GM23338 (cell line): ENCODE measurements at regions not wholly inside any gene's neighbourhood (a gene's known extent, or its start where the extent isn't known, plus 50 kb on each side); places are given as distances from the start of the nearest gene placed in this dataset.

ENCODE experiments used
- ATAC-seq: fragments of 200-7000 bp; cut with Tn5 transposase; 3 replicates; pipeline ENCODE4 v1.9.1; 2020
- DNase-seq: peaks from one replicate; pipeline ENCODE4 v3.0.0-alpha.2; 2015; ENCODE audit warnings: low spot score
- H2AFZ ChIP-seq: fragments of 200-600 bp; sonication (generic); 2 replicates; pipeline ENCODE4 v1.8.0; 2016; ENCODE audit warnings: antibody characterized with exemption, mild to moderate bottlenecking, moderate library complexity
- H3F3A ChIP-seq: fragments of 200-600 bp; sonication (generic); replicated peaks from 2 replicates; pipeline ENCODE4 v1.8.0; 2017; ENCODE audit warnings: antibody characterized with exemption, mixed run types, low read depth
- H3K27ac ChIP-seq: fragments of 200-600 bp; sonication (generic); 2 replicates; pipeline ENCODE4 v1.6.1; 2016; ENCODE audit warnings: low read depth
- H3K27me3 ChIP-seq: fragments of 200-600 bp; sonication (generic); 2 replicates; pipeline ENCODE4 v1.8.0; 2016; ENCODE audit warnings: mild to moderate bottlenecking, mixed run types, moderate library complexity; ENCODE audit not compliant: insufficient read depth
- H3K36me3 ChIP-seq: fragments of 200-600 bp; sonication (generic); 2 replicates; pipeline ENCODE4 v1.8.0; 2016; ENCODE audit warnings: mild to moderate bottlenecking; ENCODE audit not compliant: insufficient read depth
- H3K4me1 ChIP-seq: fragments of 200-600 bp; sonication (generic); 2 replicates; pipeline ENCODE4 v1.8.0; 2016; ENCODE audit warnings: mild to moderate bottlenecking, moderate library complexity; ENCODE audit not compliant: insufficient read depth
- H3K4me2 ChIP-seq: fragments of 200-600 bp; sonication (generic); 2 replicates; pipeline ENCODE4 v1.7.1; 2017; ENCODE audit warnings: mixed run types
- H3K4me3 ChIP-seq: fragments of 200-600 bp; sonication (generic); 2 replicates; pipeline ENCODE4 v1.6.1; 2016; ENCODE audit warnings: mixed run types
- H3K79me2 ChIP-seq: fragments of 200-600 bp; sonication (generic); replicated peaks from 2 replicates; pipeline ENCODE4 v1.8.0; 2017; ENCODE audit warnings: mild to moderate bottlenecking; ENCODE audit not compliant: insufficient read depth
- H3K9me2 ChIP-seq: fragments of 200-600 bp; sonication (generic); 2 replicates; pipeline ENCODE4 v1.8.0; 2017; ENCODE audit not compliant: insufficient read depth
- H4K20me1 ChIP-seq: fragments of 200-600 bp; sonication (generic); replicated peaks from 2 replicates; pipeline ENCODE4 v1.8.0; 2017; ENCODE audit warnings: mild to moderate bottlenecking; ENCODE audit not compliant: insufficient read depth
- H3K27ac Mint-ChIP-seq: 2 replicates; pipeline ENCODE4 v1.8.0; 2020; ENCODE audit warnings: inconsistent platforms, mild to moderate bottlenecking, moderate library complexity, mixed read lengths
- H3K27me3 Mint-ChIP-seq: 3 replicates; pipeline ENCODE4 v1.8.0; 2022; ENCODE audit warnings: low read depth, mild to moderate bottlenecking, moderate library complexity, mixed read lengths, inconsistent platforms; ENCODE audit not compliant: insufficient read depth, poor library complexity
- H3K36me3 Mint-ChIP-seq: 3 replicates; pipeline ENCODE4 v1.8.0; 2021; ENCODE audit warnings: low read depth, mild to moderate bottlenecking, inconsistent platforms, moderate library complexity, mixed read lengths
- H3K4me1 Mint-ChIP-seq: 3 replicates; pipeline ENCODE4 v1.8.0; 2020; ENCODE audit warnings: mild to moderate bottlenecking, inconsistent platforms, mixed read lengths
- H3K4me3 Mint-ChIP-seq: 3 replicates; pipeline ENCODE4 v1.8.0; 2021; ENCODE audit warnings: moderate library complexity, mild to moderate bottlenecking, inconsistent platforms, mixed read lengths
- H3K9me3 Mint-ChIP-seq: 3 replicates; pipeline ENCODE4 v1.8.0; 2020; ENCODE audit warnings: moderate library complexity, mild to moderate bottlenecking, inconsistent platforms, mixed read lengths
- CREB1 ChIP-seq: fragments of 250-450 bp; sonication (Bioruptor Pico); IDR thresholded peaks from 2 replicates; pipeline ENCODE4 v1.5.0; 2020; ENCODE audit warnings: low read depth, mild to moderate bottlenecking, moderate library complexity
- EZH2 ChIP-seq: fragments of 200-600 bp; sonication (generic); IDR thresholded peaks from one replicate; pipeline ENCODE4 v1.8.0; 2017; ENCODE audit warnings: antibody characterized with exemption, mild to moderate bottlenecking, low read depth; ENCODE audit not compliant: unreplicated experiment
- EZH2phosphoT487 ChIP-seq: fragments of 200-600 bp; sonication (generic); IDR thresholded peaks from one replicate; pipeline ENCODE4 v1.8.1; 2018; ENCODE audit warnings: antibody characterized with exemption; ENCODE audit not compliant: unreplicated experiment
- JUNB ChIP-seq: IDR thresholded peaks from one replicate; pipeline ENCODE4 v1.6.1; 2016; ENCODE audit warnings: antibody characterized with exemption; ENCODE audit not compliant: unreplicated experiment
- NANOG ChIP-seq: IDR thresholded peaks from 2 replicates; pipeline ENCODE4 v1.6.1; 2016; ENCODE audit warnings: antibody characterized with exemption, borderline replicate concordance
- POLR2AphosphoS5 ChIP-seq: IDR thresholded peaks from 2 replicates; pipeline ENCODE4 v1.6.1; 2016; ENCODE audit warnings: antibody characterized with exemption, low read depth
- STAT1 ChIP-seq: IDR thresholded peaks from one replicate; pipeline ENCODE4 v1.6.1; 2016; ENCODE audit warnings: antibody characterized with exemption; ENCODE audit not compliant: unreplicated experiment
- ZNF114 ChIP-seq: fragments of 250-450 bp; sonication (Bioruptor Pico); IDR thresholded peaks from 2 replicates; pipeline ENCODE4 v1.5.0; 2020; ENCODE audit warnings: mild to moderate bottlenecking, moderate library complexity
- ZNF331 ChIP-seq: fragments of 250-450 bp; sonication (Bioruptor Pico); IDR thresholded peaks from 2 replicates; pipeline ENCODE4 v1.5.0; 2020; ENCODE audit warnings: low read depth, mild to moderate bottlenecking, moderate library complexity
- TF ChIP-seq, protein P1 (sequence below): IDR thresholded peaks from 2 replicates; pipeline ENCODE4 v1.6.1; 2016; ENCODE audit warnings: antibody characterized with exemption
- TF ChIP-seq, protein P2 (sequence below): IDR thresholded peaks from one replicate; pipeline ENCODE4 v1.6.1; 2018; ENCODE audit warnings: antibody characterized with exemption; ENCODE audit not compliant: unreplicated experiment
- TF ChIP-seq, protein P3 (sequence below): fragments of 250-450 bp; sonication (Bioruptor Pico); IDR thresholded peaks from 2 replicates; pipeline ENCODE4 v1.5.0; 2020; ENCODE audit warnings: mild to moderate bottlenecking, moderate library complexity
- TF ChIP-seq, protein P4 (sequence below), 2 experiments: fragments of 200-600 bp in 1 of 2; sonication (generic) in 1 of 2; conservative IDR thresholded peaks; 2 replicates each; pipeline versions ENCODE4 v1.5.1 to v1.6.1; 2016 to 2017; ENCODE audit warnings: antibody characterized with exemption in 2 of 2, low read depth in 2 of 2, mild to moderate bottlenecking in 2 of 2, moderate library complexity in 1 of 2

DNA sequence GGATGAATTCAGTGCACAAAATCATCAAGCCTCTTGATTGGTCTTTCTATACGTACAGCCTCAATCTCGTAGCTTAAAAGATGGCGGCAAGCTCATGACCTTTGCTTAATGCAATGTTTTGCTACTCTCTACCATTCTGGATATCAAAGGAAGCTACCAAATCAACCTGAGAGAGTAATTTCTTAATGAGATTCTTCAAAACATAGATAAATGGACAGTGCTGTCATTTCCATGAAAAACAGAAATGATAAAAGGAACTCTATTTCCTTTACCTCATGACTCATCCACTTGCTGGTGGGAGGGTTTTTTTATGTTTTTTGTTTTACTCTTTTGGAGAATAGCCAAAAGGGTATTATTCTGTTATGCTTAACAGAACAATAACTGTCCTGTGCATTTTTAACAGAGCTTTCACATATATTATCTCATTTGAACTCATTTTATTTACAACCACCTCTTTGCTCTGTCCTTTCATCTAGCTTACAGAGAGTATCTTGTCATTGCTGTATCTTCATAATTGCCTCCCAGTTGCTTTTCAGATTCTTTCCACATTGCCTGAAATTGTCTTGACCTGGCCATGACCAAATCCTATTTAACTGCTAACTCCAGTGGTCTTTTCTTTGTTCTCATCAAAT lies 138.6 kb upstream of the GPR101 start:
- ATAC-seq: no peak
- no peak overlapping the region for H3K4me3 Mint-ChIP-seq
- Histone ChIP-seq H4K20me1 (no peaks in the 10 kb centered on the region), H3K4me3 (no peak overlapping the region), H2AFZ (no peak overlapping the region), H3K36me3 (no peaks in the 10 kb centered on the region), H3K27ac (no peak overlapping the region), H3K27me3 (no peaks in the 10 kb centered on the region), H3K4me2 (no peak overlapping the region), H3K79me2 (no peaks in the 10 kb centered on the region), H3K4me1 (no peaks in the 10 kb centered on the region), H3K9me2 (no peaks in the 10 kb centered on the region), H3F3A (no peaks in the 10 kb centered on the region)
- no peaks in the 10 kb centered on the region for H3K27me3 Mint-ChIP-seq
- TF ChIP-seq EZH2phosphoT487 (no peak), STAT1 (no peak), ZNF331 (CRISPR knock-in tag) (no peak), EZH2 (no peak), JUNB (no peak), ZNF114 (CRISPR knock-in tag) (no peak), POLR2AphosphoS5 (no peak), NANOG (no peak), CREB1 (no peak)
- TF ChIP-seq, protein P1, sequence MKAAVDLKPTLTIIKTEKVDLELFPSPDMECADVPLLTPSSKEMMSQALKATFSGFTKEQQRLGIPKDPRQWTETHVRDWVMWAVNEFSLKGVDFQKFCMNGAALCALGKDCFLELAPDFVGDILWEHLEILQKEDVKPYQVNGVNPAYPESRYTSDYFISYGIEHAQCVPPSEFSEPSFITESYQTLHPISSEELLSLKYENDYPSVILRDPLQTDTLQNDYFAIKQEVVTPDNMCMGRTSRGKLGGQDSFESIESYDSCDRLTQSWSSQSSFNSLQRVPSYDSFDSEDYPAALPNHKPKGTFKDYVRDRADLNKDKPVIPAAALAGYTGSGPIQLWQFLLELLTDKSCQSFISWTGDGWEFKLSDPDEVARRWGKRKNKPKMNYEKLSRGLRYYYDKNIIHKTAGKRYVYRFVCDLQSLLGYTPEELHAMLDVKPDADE: no peak
- TF ChIP-seq, protein P2, sequence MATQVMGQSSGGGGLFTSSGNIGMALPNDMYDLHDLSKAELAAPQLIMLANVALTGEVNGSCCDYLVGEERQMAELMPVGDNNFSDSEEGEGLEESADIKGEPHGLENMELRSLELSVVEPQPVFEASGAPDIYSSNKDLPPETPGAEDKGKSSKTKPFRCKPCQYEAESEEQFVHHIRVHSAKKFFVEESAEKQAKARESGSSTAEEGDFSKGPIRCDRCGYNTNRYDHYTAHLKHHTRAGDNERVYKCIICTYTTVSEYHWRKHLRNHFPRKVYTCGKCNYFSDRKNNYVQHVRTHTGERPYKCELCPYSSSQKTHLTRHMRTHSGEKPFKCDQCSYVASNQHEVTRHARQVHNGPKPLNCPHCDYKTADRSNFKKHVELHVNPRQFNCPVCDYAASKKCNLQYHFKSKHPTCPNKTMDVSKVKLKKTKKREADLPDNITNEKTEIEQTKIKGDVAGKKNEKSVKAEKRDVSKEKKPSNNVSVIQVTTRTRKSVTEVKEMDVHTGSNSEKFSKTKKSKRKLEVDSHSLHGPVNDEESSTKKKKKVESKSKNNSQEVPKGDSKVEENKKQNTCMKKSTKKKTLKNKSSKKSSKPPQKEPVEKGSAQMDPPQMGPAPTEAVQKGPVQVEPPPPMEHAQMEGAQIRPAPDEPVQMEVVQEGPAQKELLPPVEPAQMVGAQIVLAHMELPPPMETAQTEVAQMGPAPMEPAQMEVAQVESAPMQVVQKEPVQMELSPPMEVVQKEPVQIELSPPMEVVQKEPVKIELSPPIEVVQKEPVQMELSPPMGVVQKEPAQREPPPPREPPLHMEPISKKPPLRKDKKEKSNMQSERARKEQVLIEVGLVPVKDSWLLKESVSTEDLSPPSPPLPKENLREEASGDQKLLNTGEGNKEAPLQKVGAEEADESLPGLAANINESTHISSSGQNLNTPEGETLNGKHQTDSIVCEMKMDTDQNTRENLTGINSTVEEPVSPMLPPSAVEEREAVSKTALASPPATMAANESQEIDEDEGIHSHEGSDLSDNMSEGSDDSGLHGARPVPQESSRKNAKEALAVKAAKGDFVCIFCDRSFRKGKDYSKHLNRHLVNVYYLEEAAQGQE: no peak
- TF ChIP-seq, protein P3, sequence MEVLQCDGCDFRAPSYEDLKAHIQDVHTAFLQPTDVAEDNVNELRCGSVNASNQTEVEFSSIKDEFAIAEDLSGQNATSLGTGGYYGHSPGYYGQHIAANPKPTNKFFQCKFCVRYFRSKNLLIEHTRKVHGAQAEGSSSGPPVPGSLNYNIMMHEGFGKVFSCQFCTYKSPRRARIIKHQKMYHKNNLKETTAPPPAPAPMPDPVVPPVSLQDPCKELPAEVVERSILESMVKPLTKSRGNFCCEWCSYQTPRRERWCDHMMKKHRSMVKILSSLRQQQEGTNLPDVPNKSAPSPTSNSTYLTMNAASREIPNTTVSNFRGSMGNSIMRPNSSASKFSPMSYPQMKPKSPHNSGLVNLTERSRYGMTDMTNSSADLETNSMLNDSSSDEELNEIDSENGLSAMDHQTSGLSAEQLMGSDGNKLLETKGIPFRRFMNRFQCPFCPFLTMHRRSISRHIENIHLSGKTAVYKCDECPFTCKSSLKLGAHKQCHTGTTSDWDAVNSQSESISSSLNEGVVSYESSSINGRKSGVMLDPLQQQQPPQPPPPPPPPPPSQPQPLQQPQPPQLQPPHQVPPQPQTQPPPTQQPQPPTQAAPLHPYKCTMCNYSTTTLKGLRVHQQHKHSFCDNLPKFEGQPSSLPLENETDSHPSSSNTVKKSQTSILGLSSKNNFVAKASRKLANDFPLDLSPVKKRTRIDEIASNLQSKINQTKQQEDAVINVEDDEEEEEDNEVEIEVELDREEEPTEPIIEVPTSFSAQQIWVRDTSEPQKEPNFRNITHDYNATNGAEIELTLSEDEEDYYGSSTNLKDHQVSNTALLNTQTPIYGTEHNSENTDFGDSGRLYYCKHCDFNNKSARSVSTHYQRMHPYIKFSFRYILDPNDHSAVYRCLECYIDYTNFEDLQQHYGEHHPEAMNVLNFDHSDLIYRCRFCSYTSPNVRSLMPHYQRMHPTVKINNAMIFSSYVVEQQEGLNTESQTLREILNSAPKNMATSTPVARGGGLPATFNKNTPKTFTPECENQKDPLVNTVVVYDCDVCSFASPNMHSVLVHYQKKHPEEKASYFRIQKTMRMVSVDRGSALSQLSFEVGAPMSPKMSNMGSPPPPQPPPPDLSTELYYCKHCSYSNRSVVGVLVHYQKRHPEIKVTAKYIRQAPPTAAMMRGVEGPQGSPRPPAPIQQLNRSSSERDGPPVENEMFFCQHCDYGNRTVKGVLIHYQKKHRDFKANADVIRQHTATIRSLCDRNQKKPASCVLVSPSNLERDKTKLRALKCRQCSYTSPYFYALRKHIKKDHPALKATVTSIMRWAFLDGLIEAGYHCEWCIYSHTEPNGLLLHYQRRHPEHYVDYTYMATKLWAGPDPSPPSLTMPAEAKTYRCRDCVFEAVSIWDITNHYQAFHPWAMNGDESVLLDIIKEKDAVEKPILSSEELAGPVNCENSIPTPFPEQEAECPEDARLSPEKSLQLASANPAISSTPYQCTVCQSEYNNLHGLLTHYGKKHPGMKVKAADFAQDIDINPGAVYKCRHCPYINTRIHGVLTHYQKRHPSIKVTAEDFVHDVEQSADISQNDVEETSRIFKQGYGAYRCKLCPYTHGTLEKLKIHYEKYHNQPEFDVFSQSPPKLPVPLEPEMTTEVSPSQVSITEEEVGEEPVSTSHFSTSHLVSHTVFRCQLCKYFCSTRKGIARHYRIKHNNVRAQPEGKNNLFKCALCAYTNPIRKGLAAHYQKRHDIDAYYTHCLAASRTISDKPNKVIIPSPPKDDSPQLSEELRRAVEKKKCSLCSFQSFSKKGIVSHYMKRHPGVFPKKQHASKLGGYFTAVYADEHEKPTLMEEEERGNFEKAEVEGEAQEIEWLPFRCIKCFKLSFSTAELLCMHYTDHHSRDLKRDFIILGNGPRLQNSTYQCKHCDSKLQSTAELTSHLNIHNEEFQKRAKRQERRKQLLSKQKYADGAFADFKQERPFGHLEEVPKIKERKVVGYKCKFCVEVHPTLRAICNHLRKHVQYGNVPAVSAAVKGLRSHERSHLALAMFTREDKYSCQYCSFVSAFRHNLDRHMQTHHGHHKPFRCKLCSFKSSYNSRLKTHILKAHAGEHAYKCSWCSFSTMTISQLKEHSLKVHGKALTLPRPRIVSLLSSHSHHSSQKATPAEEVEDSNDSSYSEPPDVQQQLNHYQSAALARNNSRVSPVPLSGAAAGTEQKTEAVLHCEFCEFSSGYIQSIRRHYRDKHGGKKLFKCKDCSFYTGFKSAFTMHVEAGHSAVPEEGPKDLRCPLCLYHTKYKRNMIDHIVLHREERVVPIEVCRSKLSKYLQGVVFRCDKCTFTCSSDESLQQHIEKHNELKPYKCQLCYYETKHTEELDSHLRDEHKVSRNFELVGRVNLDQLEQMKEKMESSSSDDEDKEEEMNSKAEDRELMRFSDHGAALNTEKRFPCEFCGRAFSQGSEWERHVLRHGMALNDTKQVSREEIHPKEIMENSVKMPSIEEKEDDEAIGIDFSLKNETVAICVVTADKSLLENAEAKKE (CRISPR knock-in tag): no peak
- TF ChIP-seq, protein P4, sequence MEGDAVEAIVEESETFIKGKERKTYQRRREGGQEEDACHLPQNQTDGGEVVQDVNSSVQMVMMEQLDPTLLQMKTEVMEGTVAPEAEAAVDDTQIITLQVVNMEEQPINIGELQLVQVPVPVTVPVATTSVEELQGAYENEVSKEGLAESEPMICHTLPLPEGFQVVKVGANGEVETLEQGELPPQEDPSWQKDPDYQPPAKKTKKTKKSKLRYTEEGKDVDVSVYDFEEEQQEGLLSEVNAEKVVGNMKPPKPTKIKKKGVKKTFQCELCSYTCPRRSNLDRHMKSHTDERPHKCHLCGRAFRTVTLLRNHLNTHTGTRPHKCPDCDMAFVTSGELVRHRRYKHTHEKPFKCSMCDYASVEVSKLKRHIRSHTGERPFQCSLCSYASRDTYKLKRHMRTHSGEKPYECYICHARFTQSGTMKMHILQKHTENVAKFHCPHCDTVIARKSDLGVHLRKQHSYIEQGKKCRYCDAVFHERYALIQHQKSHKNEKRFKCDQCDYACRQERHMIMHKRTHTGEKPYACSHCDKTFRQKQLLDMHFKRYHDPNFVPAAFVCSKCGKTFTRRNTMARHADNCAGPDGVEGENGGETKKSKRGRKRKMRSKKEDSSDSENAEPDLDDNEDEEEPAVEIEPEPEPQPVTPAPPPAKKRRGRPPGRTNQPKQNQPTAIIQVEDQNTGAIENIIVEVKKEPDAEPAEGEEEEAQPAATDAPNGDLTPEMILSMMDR (conservative IDR thresholded peaks at IDR 0.05; ENCODE audit: low read depth in 2 of 2): no peak
- H3K4me1 Mint-ChIP-seq: no peaks in the 10 kb centered on the region
- H3K27ac Mint-ChIP-seq: no peak overlapping the region
- H3K9me3 Mint-ChIP-seq: no peaks in the 10 kb centered on the region
- no peak for DNase-seq
- H3K36me3 Mint-ChIP-seq: no peaks in the 10 kb centered on the region
